PFSK-1 (cell line): ENCODE measurements at regions not wholly inside any gene's neighbourhood (a gene's known extent, or its start where the extent isn't known, plus 50 kb on each side); places are given as distances from the start of the nearest gene placed in this dataset.

Experiments
- POLR2AphosphoS5 ChIP-seq: IDR thresholded peaks from 2 replicates; pipeline ENCODE4 v1.6.1; 2012; ENCODE audit warnings: low read depth, mild to moderate bottlenecking, control low read depth, low read length, moderate library complexity
- SIN3A ChIP-seq: IDR thresholded peaks from 2 replicates; pipeline ENCODE4 v1.6.1; 2012; ENCODE audit warnings: mild to moderate bottlenecking, low read length, moderate library complexity, borderline replicate concordance; ENCODE audit not compliant: insufficient read depth
- TAF1 ChIP-seq: IDR thresholded peaks from 2 replicates; pipeline ENCODE4 v1.6.1; 2012; ENCODE audit warnings: low read length, control low read depth, borderline replicate concordance; ENCODE audit not compliant: insufficient read depth
- TF ChIP-seq, protein P1 (sequence below), 2 experiments: IDR thresholded peaks; 2 replicates each; pipeline versions ENCODE4 v1.6.1 to v1.8.0; 2011 to 2012; ENCODE audit warnings: low read depth in 2 of 2, low read length in 2 of 2, control low read depth in 1 of 2, inconsistent platforms in 1 of 2, mild to moderate bottlenecking in 1 of 2, moderate library complexity in 1 of 2; ENCODE audit not compliant: insufficient read depth in 1 of 2

GRCh38 chr17:34710226-34710625 lies 130.8 kb downstream of the TMEM132E start:
- no peak for TF ChIP-seq SIN3A
- no peak for TF ChIP-seq TAF1
- TF ChIP-seq, protein P1, sequence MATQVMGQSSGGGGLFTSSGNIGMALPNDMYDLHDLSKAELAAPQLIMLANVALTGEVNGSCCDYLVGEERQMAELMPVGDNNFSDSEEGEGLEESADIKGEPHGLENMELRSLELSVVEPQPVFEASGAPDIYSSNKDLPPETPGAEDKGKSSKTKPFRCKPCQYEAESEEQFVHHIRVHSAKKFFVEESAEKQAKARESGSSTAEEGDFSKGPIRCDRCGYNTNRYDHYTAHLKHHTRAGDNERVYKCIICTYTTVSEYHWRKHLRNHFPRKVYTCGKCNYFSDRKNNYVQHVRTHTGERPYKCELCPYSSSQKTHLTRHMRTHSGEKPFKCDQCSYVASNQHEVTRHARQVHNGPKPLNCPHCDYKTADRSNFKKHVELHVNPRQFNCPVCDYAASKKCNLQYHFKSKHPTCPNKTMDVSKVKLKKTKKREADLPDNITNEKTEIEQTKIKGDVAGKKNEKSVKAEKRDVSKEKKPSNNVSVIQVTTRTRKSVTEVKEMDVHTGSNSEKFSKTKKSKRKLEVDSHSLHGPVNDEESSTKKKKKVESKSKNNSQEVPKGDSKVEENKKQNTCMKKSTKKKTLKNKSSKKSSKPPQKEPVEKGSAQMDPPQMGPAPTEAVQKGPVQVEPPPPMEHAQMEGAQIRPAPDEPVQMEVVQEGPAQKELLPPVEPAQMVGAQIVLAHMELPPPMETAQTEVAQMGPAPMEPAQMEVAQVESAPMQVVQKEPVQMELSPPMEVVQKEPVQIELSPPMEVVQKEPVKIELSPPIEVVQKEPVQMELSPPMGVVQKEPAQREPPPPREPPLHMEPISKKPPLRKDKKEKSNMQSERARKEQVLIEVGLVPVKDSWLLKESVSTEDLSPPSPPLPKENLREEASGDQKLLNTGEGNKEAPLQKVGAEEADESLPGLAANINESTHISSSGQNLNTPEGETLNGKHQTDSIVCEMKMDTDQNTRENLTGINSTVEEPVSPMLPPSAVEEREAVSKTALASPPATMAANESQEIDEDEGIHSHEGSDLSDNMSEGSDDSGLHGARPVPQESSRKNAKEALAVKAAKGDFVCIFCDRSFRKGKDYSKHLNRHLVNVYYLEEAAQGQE (IDR thresholded peaks at IDR 0.05; ENCODE audit: insufficient read depth in 1 of 2, low read depth in 2 of 2, low read length in 2 of 2): no peak
- no peak for TF ChIP-seq POLR2AphosphoS5
